Ovary (tissue), 7 donors: ENCODE measurements at regions not wholly inside any gene's neighbourhood (a gene's known extent, or its start where the extent isn't known, plus 50 kb on each side); places are given as distances from the start of the nearest gene placed in this dataset.

Source experiments
- DNase-seq, 5 donors: peaks; one replicate each; pipeline ENCODE4 v3.0.0-alpha.2; 2019 to 2020
- H3K27ac ChIP-seq, 2 donors: fragments of 200-600 bp; one replicate each; pipeline versions ENCODE4 v1.5.1 to v1.8.0; 2019 to 2022
- H3K27me3 ChIP-seq: fragments of 200-600 bp; one replicate; pipeline ENCODE4 v1.8.0; 2022
- H3K36me3 ChIP-seq: fragments of 200-600 bp; sonication (generic); one replicate; pipeline ENCODE4 v1.5.1; 2019
- H3K4me1 ChIP-seq: one replicate; pipeline ENCODE4 v1.8.1; 2013; ENCODE audit warnings: mild to moderate bottlenecking, moderate library complexity; ENCODE audit not compliant: insufficient read depth
- H3K4me3 ChIP-seq: fragments of 200-600 bp; sonication (generic); one replicate; pipeline ENCODE4 v1.5.1; 2017
- H3K9me3 ChIP-seq, 2 donors: fragments of 200-600 bp in 1 of 2; sonication (generic) in 1 of 2; one replicate each; pipeline versions ENCODE4 v1.5.1 to v1.8.1; 2013 to 2019; ENCODE audit warnings: mild to moderate bottlenecking in 1 of 2, moderate library complexity in 1 of 2
- CTCF ChIP-seq, 3 donors: fragments of 450-650 bp in 2 of 3; fragments of 200-600 bp in 1 of 3; IDR thresholded peaks; one replicate each; pipeline versions ENCODE4 v1.5.1 to v1.8.0; 2016 to 2022; ENCODE audit warnings: antibody characterized with exemption in 3 of 3, mild to moderate bottlenecking in 1 of 3
- EP300 ChIP-seq: sonication (generic); formaldehyde crosslinking; IDR thresholded peaks from one replicate; pipeline ENCODE4 v1.6.1; 2017; ENCODE audit warnings: antibody characterized with exemption
- POLR2A ChIP-seq: fragments of 450-650 bp; IDR thresholded peaks from one replicate; pipeline ENCODE4 v1.6.1; 2017; ENCODE audit warnings: antibody characterized with exemption, mild to moderate bottlenecking, moderate library complexity
- WGBS, 3 donors: extraction: QIAGEN DNeasy Blood & Tissue Kit in 1 of 3; methylation state at CpG; one replicate each; pipeline versions ENCODE4 v1.1.5 to v1.1.7; 2013 to 2017; 5-methylcytosine and 5-hydroxymethylcytosine counted together
- intact Hi-C, 4 donors: fragments of 100-400 bp; cut with DNase I; formaldehyde crosslinking; loops; one replicate each; pipeline versions ENCODE4 v1.11.0 to v1.15.1; 2022 to 2023
- donor health status: DM: no; HTN: no; CAD: no; lungs with moderate emphysema.
- donor health status: DM: no; HTN: no; CAD: no.
- donor health status: Bipolar disorder and iron deficiency.
- donor health status: DM: no; HTN: no; CAD: no.
- donor health status: DM: yes; HTN: yes; CAD: no.

GRCh38 chrX:67342138-67342537 lies 201.7 kb upstream of the AR start:
- H3K27me3 ChIP-seq, result no peaks in the 10 kb centered on the region
- 79 to 81% (median 80%) methylated on average over 1 of the region's 1 CpG for WGBS, 3 donors

GRCh38 chrX:67346225-67346624 lies 197.6 kb upstream of the AR start:
- Histone ChIP-seq H3K27me3 (no peaks in the 10 kb centered on the region), H3K36me3 (no peaks in the 10 kb centered on the region), H3K9me3 (no peaks in the 10 kb centered on the region), H3K4me1 (no peaks in the 10 kb centered on the region), H3K4me3 (no peak overlapping the region), H3K27ac (no peak overlapping the region)
- TF ChIP-seq CTCF (IDR thresholded peaks at IDR 0.05) (no peak), POLR2A (no peak), EP300 (no peak)
- DNase-seq, result no peak
- WGBS, 3 donors, result 78 to 84% (median 83%) methylated on average over 1 of the region's 1 CpG
- intact Hi-C loops, result no loop called here

More at GRCh38 chrX:67342138-67342537, 201.7 kb upstream of the AR start:
- Histone ChIP-seq H3K4me1 (no peaks in the 10 kb centered on the region), H3K9me3 (no peaks in the 10 kb centered on the region), H3K27ac (no peak overlapping the region), H3K36me3 (no peaks in the 10 kb centered on the region), H3K4me3 (no peak overlapping the region)
- no peak for TF ChIP-seq EP300
- TF ChIP-seq POLR2A, result no peak
- no peak for TF ChIP-seq CTCF (IDR thresholded peaks at IDR 0.05)
- DNase-seq, result no peak
- intact Hi-C loops, result no loop called here

- no peak for DNase-seq
- intact Hi-C loops, result no loop called here
- H3K27ac ChIP-seq, result no peak overlapping the region
- no peaks in the 10 kb centered on the region for H3K27me3 ChIP-seq
- TF ChIP-seq EP300 (no peak), CTCF (IDR thresholded peaks at IDR 0.05) (no peak), POLR2A (no peak)
- H3K9me3 ChIP-seq, result no peaks in the 10 kb centered on the region
- H3K4me1 ChIP-seq, result no peaks in the 10 kb centered on the region
- H3K4me3 ChIP-seq, result no peak overlapping the region
- 44 to 69% (median 44%) methylated on average over 1 of the region's 1 CpG for whole genome bisulfite sequencing, 3 donors
- no peaks in the 10 kb centered on the region for H3K36me3 ChIP-seq
Observed at GRCh38 chrX:67346667-67347066, 197.2 kb upstream of the AR start.

GRCh38 chrX:67347145-67347544 lies 196.7 kb upstream of the AR start:
- no peaks in the 10 kb centered on the region for H3K4me1 ChIP-seq
- no peaks in the 10 kb centered on the region for H3K9me3 ChIP-seq
- H3K36me3 ChIP-seq, result no peaks in the 10 kb centered on the region
- H3K4me3 ChIP-seq, result no peak overlapping the region
- no peak overlapping the region for H3K27ac ChIP-seq
- no peaks in the 10 kb centered on the region for H3K27me3 ChIP-seq
- WGBS, 3 donors, result 66 to 88% (median 76%) methylated on average over 1 of the region's 1 CpG
- no peak for DNase-seq
- intact Hi-C loops, result no loop called here
- TF ChIP-seq CTCF (IDR thresholded peaks at IDR 0.05) (no peak), EP300 (no peak), POLR2A (no peak)

DNA sequence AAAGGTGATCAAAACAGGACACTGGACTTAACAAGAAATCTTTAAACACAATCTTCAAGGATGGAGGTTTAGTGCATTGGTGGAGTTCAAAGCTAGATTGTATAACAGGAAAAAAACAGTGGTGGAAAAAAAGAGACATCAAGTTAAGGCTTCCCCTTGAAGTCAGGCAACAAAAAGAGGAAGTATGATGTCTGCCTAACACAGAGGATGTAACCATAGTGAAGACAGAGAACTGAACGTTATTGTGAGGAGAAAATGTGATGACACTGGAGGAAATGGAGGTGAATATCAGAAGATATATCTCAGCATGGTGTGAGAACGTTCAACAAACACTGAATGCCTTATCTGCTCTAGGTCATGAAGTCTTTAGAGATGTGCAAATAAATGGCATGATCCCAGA lies 192.4 kb upstream of the AR start:
- TF ChIP-seq POLR2A, result no peak
- TF ChIP-seq EP300, result no peak
- TF ChIP-seq CTCF (IDR thresholded peaks at IDR 0.05), result no peak
- DNase-seq, result no peak
- Histone ChIP-seq H3K9me3 (no peaks in the 10 kb centered on the region), H3K27me3 (no peaks in the 10 kb centered on the region), H3K27ac (no peak overlapping the region), H3K36me3 (no peaks in the 10 kb centered on the region), H3K4me1 (no peaks in the 10 kb centered on the region), H3K4me3 (no peak overlapping the region)
- WGBS, 3 donors, result 18 to 34% (median 24%) methylated on average over 2 of the region's 2 CpGs
- intact Hi-C loops, result no loop called here
